ENCODE measurements at regions not wholly inside any gene's neighbourhood (a gene's known extent, or its start where the extent isn't known, plus 50 kb on each side); places are given as distances from the start of the nearest gene placed in this dataset.

- H3K4me3 ChIP-seq (ENCODE audit: low read length), result no peak overlapping the region
- TF ChIP-seq CTCF (conservative IDR thresholded peaks at IDR 0.05; ENCODE audit: low read length), result no peak
- no peak for DNase-seq (ENCODE audit: low read depth)
These were observed 201.7 kb upstream of the DCN start for GRCh38 chr12:91384366-91384765.

GRCh38 chr12:91383099-91383498 is 200.5 kb upstream of the DCN start:
- no peak for DNase-seq (ENCODE audit: low read depth)
- no peak for TF ChIP-seq CTCF (conservative IDR thresholded peaks at IDR 0.05; ENCODE audit: low read length)
- H3K4me3 ChIP-seq (ENCODE audit: low read length), result no peak overlapping the region

GRCh38 chr12:91382081-91382543 is 199.5 kb upstream of the DCN start:
- H3K4me3 ChIP-seq (ENCODE audit: low read length), result peak overlapping the region; percentile 53
- peak; percentile 92 for TF ChIP-seq CTCF (conservative IDR thresholded peaks at IDR 0.05; ENCODE audit: low read length)

GRCh38 chr12:91381309-91381804 is 198.7 kb upstream of the DCN start:
- no peak for TF ChIP-seq CTCF (conservative IDR thresholded peaks at IDR 0.05; ENCODE audit: low read length)
- peak; percentile 79 for DNase-seq (ENCODE audit: low read depth)
- H3K4me3 ChIP-seq (ENCODE audit: low read length), result peak overlapping the region; percentile 53

More at GRCh38 chr12:91382081-91382543, 199.5 kb upstream of the DCN start:
- peak; percentile 67 for DNase-seq (ENCODE audit: low read depth)

GRCh38 chr12:91380631-91381030 is 198.0 kb upstream of the DCN start:
- H3K4me3 ChIP-seq (ENCODE audit: low read length), result no peak overlapping the region

GRCh38 chr12:91379051-91379775 is 196.6 kb upstream of the DCN start:
- TF ChIP-seq CTCF (conservative IDR thresholded peaks at IDR 0.05; ENCODE audit: low read length), result no peak
- DNase-seq (ENCODE audit: low read depth), result peak; percentile 31

More at GRCh38 chr12:91380631-91381030, 198.0 kb upstream of the DCN start:
- TF ChIP-seq CTCF (conservative IDR thresholded peaks at IDR 0.05; ENCODE audit: low read length), result no peak
- peak; percentile 16 for DNase-seq (ENCODE audit: low read depth)

GRCh38 chr12:91377436-91377835 is 194.8 kb upstream of the DCN start:
- TF ChIP-seq CTCF (conservative IDR thresholded peaks at IDR 0.05; ENCODE audit: low read length), result no peak
- DNase-seq (ENCODE audit: low read depth), result peak; percentile 42
- H3K4me3 ChIP-seq (ENCODE audit: low read length), result no peak overlapping the region

More at GRCh38 chr12:91379051-91379775, 196.6 kb upstream of the DCN start:
- H3K4me3 ChIP-seq (ENCODE audit: low read length), result no peak overlapping the region

All from AG10803 (cell line).